ENCODE measurements at regions not wholly inside any gene's neighbourhood (a gene's known extent, or its start where the extent isn't known, plus 50 kb on each side); places are given as distances from the start of the nearest gene placed in this dataset.

GRCh38 chr16:86975445-86975844 lies 341.7 kb downstream of the C16orf95 start:
- WGBS, 2 experiments (ENCODE audit: insufficient coverage in 1 of 2, insufficient read length in 1 of 2), result 68% methylated on average over 2 of the region's 2 CpGs; no CpG with 5 or more reads in 1 of the 2 experiments
- Mint-ChIP-seq H3K9me3 (peaks cover 5% of the 10 kb centered on the region), H3K36me3 (ENCODE audit: low read depth) (no peaks in the 10 kb centered on the region), H3K27ac (no peak overlapping the region), H3K4me1 (no peaks in the 10 kb centered on the region), H3K27me3 (ENCODE audit: insufficient read depth) (peaks cover 8% of the 10 kb centered on the region), H3K4me3 (no peak overlapping the region)
- Histone ChIP-seq H3K4me3 (ENCODE audit: low read length) (no peak overlapping the region), H3K9ac (ENCODE audit: extremely low read depth, low read length, poor library complexity, severe bottlenecking) (no peak overlapping the region), H3K9me3 (ENCODE audit: control insufficient read depth, low read length) (peaks cover 6% of the 10 kb centered on the region), H3K4me1 (ENCODE audit: control insufficient read depth, insufficient read depth, low read length) (no peaks in the 10 kb centered on the region), H3K36me3 (ENCODE audit: control insufficient read depth, insufficient read depth, low read length) (no peaks in the 10 kb centered on the region), H3K27me3 (ENCODE audit: control insufficient read depth, insufficient read depth, low read length, poor library complexity, severe bottlenecking) (no peaks in the 10 kb centered on the region), H3K27ac (ENCODE audit: low read depth, low read length) (peak overlapping the region; percentile 45)
- no peak for TF ChIP-seq CTCF (conservative IDR thresholded peaks at IDR 0.05)
- DNase-seq, result peak; percentile 90

GRCh38 chr16:86977076-86977676 lies 340.0 kb downstream of the C16orf95 start:
- no peak overlapping the region for H3K4me3 ChIP-seq (ENCODE audit: low read length)
- no peaks in the 10 kb centered on the region for H3K4me1 Mint-ChIP-seq
- TF ChIP-seq CTCF (conservative IDR thresholded peaks at IDR 0.05), result no peak
- DNase-seq, result no peak
- H3K27ac ChIP-seq (ENCODE audit: low read depth, low read length), result no peak overlapping the region
- 89 to 94% methylated on average over 9 to 17 of the region's 17 CpGs for WGBS, 2 experiments (ENCODE audit: insufficient coverage in 1 of 2, insufficient read length in 1 of 2)
- H3K9ac ChIP-seq (ENCODE audit: extremely low read depth, low read length, poor library complexity, severe bottlenecking), result no peak overlapping the region
- peaks cover 6% of the 10 kb centered on the region for H3K9me3 ChIP-seq (ENCODE audit: control insufficient read depth, low read length)
- H3K27ac Mint-ChIP-seq, result no peak overlapping the region
- no peak overlapping the region for H3K4me3 Mint-ChIP-seq
- no peaks in the 10 kb centered on the region for H3K36me3 Mint-ChIP-seq (ENCODE audit: low read depth)
- H3K27me3 Mint-ChIP-seq (ENCODE audit: insufficient read depth), result peaks cover 2% of the 10 kb centered on the region
- peaks cover 3% of the 10 kb centered on the region for H3K9me3 Mint-ChIP-seq
- H3K36me3 ChIP-seq (ENCODE audit: control insufficient read depth, insufficient read depth, low read length), result no peaks in the 10 kb centered on the region
- no peaks in the 10 kb centered on the region for H3K4me1 ChIP-seq (ENCODE audit: control insufficient read depth, insufficient read depth, low read length)
- H3K27me3 ChIP-seq (ENCODE audit: control insufficient read depth, insufficient read depth, low read length, poor library complexity, severe bottlenecking), result no peaks in the 10 kb centered on the region

GRCh38 chr16:86978445-86979030 lies 338.7 kb downstream of the C16orf95 start:
- Histone ChIP-seq H3K27me3 (ENCODE audit: control insufficient read depth, insufficient read depth, low read length, poor library complexity, severe bottlenecking) (no peaks in the 10 kb centered on the region), H3K27ac (ENCODE audit: low read depth, low read length) (no peak overlapping the region), H3K9ac (ENCODE audit: extremely low read depth, low read length, poor library complexity, severe bottlenecking) (no peak overlapping the region), H3K4me1 (ENCODE audit: control insufficient read depth, insufficient read depth, low read length) (no peaks in the 10 kb centered on the region), H3K36me3 (ENCODE audit: control insufficient read depth, insufficient read depth, low read length) (no peaks in the 10 kb centered on the region), H3K4me3 (ENCODE audit: low read length) (no peak overlapping the region), H3K9me3 (ENCODE audit: control insufficient read depth, low read length) (peaks cover 6% of the 10 kb centered on the region)
- Mint-ChIP-seq H3K36me3 (ENCODE audit: low read depth) (no peaks in the 10 kb centered on the region), H3K4me1 (no peaks in the 10 kb centered on the region), H3K27me3 (ENCODE audit: insufficient read depth) (peaks cover 1% of the 10 kb centered on the region), H3K9me3 (peaks cover 3% of the 10 kb centered on the region), H3K27ac (no peak overlapping the region), H3K4me3 (no peak overlapping the region)
- DNase-seq, result no peak
- 95 to 97% methylated on average over 9 to 12 of the region's 12 CpGs for WGBS, 2 experiments (ENCODE audit: insufficient coverage in 1 of 2, insufficient read length in 1 of 2)
- TF ChIP-seq CTCF (conservative IDR thresholded peaks at IDR 0.05), result no peak

Measured in endodermal cell (in vitro differentiated cells).